ENCODE measurements at regions not wholly inside any gene's neighbourhood (a gene's known extent, or its start where the extent isn't known, plus 50 kb on each side); places are given as distances from the start of the nearest gene placed in this dataset.

GRCh38 chr17:5780476-5780875 lies 196.2 kb upstream of the NLRP1 start:
- TF ChIP-seq POLR2A (IDR thresholded peaks at IDR 0.05) (no peak), CTCF (IDR thresholded peaks at IDR 0.05) (no peak), POLR2AphosphoS5 (IDR thresholded peaks at IDR 0.05; ENCODE audit: insufficient read depth in 1 of 2, low read depth in 1 of 2) (no peak)
